ENCODE measurements at regions not wholly inside any gene's neighbourhood (a gene's known extent, or its start where the extent isn't known, plus 50 kb on each side); places are given as distances from the start of the nearest gene placed in this dataset.
"Not testable (repeated sequence)": the region's sequence is repeated elsewhere in the genome, so short reads cannot be mapped to it uniquely, and the experiment has no call there.

GRCh38 chr1:112855152-112855828 lies 100.7 kb downstream of the SLC16A1 start:
- no peak for DNase-seq

- DNase-seq = not testable (repeated sequence)
Observed at GRCh38 chr1:112854368-112854984, 101.5 kb downstream of the SLC16A1 start.

- not testable (repeated sequence) for DNase-seq
Observed at GRCh38 chr1:112853915-112854314, 102.1 kb downstream of the SLC16A1 start.

- DNase-seq = no peak
Observed at GRCh38 chr1:112852934-112853333, 103.1 kb downstream of the SLC16A1 start.

GRCh38 chr1:112852276-112852675 lies 103.7 kb downstream of the SLC16A1 start:
- DNase-seq = no peak

GRCh38 chr1:112850034-112850757 lies 105.8 kb downstream of the SLC16A1 start:
- no peak for DNase-seq

GRCh38 chr1:112849425-112850033 lies 106.5 kb downstream of the SLC16A1 start:
- no peak for DNase-seq

GRCh38 chr1:112841825-112842224 lies 114.2 kb downstream of the SLC16A1 start:
- peak; percentile 33 to 41 for DNase-seq

- peak; percentile 27 to 34 for DNase-seq
Observed at GRCh38 chr1:112840631-112841624, 115.1 kb downstream of the SLC16A1 start.

GRCh38 chr1:112836642-112837041 lies 119.4 kb downstream of the SLC16A1 start:
- DNase-seq = no peak

GRCh38 chr1:112833806-112834205 lies 118.7 kb upstream of the PPM1J start:
- DNase-seq = no peak

GRCh38 chr1:112832259-112832658 lies 117.1 kb upstream of the PPM1J start:
- not testable (repeated sequence) for DNase-seq

- DNase-seq = not testable (repeated sequence)
Observed at GRCh38 chr1:112829691-112830090, 114.6 kb upstream of the PPM1J start.

- DNase-seq = no peak
Observed at GRCh38 chr1:112828716-112829115, 113.6 kb upstream of the PPM1J start.

- DNase-seq = not testable (repeated sequence)
Observed at GRCh38 chr1:112827391-112827790, 112.3 kb upstream of the PPM1J start.

GRCh38 chr1:112826217-112826944 lies 111.2 kb upstream of the PPM1J start:
- DNase-seq = no peak

GRCh38 chr1:112825563-112826216 lies 110.6 kb upstream of the PPM1J start:
- DNase-seq = not testable (repeated sequence)

- not testable (repeated sequence) for DNase-seq
Observed at GRCh38 chr1:112825075-112825474, 109.9 kb upstream of the PPM1J start.

GRCh38 chr1:112821307-112822063 lies 106.4 kb upstream of the PPM1J start:
- DNase-seq = peak in 1 of 2 donors; percentile 23

Data from inflammatory macrophage treated with lipopolysaccharide for 1 hour (primary cell).